ENCODE measurements at regions not wholly inside any gene's neighbourhood (a gene's known extent, or its start where the extent isn't known, plus 50 kb on each side); places are given as distances from the start of the nearest gene placed in this dataset.
"Not testable (repeated sequence)": the region's sequence is repeated elsewhere in the genome, so short reads cannot be mapped to it uniquely, and the experiment has no call there.

DNA sequence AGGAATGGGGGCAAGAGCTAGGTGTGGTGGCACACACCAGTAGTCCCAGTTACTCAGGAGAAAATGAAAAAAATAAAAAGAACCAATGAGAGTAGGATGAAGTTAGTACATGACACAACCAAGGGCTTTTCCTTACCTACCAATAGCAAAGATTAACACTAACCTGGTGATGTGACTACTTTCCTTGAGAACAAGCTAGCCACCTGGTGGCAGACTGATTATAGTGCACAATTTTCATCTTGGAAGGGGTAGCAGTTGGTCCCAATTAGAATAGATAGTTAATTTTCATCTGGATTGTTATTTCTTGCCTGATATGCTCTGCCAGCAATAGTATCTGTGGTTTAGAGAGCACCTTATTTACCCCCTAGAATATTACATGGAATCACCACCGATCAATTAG lies 1216.8 kb upstream of the PABPC4L start:
- no peak overlapping the region for H3K27ac ChIP-seq
- no peaks in the 10 kb centered on the region for H3K36me3 ChIP-seq
- TF ChIP-seq, protein P1, sequence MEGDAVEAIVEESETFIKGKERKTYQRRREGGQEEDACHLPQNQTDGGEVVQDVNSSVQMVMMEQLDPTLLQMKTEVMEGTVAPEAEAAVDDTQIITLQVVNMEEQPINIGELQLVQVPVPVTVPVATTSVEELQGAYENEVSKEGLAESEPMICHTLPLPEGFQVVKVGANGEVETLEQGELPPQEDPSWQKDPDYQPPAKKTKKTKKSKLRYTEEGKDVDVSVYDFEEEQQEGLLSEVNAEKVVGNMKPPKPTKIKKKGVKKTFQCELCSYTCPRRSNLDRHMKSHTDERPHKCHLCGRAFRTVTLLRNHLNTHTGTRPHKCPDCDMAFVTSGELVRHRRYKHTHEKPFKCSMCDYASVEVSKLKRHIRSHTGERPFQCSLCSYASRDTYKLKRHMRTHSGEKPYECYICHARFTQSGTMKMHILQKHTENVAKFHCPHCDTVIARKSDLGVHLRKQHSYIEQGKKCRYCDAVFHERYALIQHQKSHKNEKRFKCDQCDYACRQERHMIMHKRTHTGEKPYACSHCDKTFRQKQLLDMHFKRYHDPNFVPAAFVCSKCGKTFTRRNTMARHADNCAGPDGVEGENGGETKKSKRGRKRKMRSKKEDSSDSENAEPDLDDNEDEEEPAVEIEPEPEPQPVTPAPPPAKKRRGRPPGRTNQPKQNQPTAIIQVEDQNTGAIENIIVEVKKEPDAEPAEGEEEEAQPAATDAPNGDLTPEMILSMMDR (IDR thresholded peaks at IDR 0.05) = no peak
- no peaks in the 10 kb centered on the region for H3K4me1 ChIP-seq (ENCODE audit: control insufficient read depth in 1 of 2, low read depth in 2 of 2)
- no peak for ATAC-seq (ENCODE audit: insufficient number of reproducible peaks, low FRiP score, low read depth)
- no peak for DNase-seq (ENCODE audit: low spot score)
- no peak overlapping the region for H3K4me3 ChIP-seq
- no peaks in the 10 kb centered on the region for H3K27me3 ChIP-seq (replicated peaks; ENCODE audit: insufficient read depth)
- H3K9me3 ChIP-seq = no peaks in the 10 kb centered on the region

DNA sequence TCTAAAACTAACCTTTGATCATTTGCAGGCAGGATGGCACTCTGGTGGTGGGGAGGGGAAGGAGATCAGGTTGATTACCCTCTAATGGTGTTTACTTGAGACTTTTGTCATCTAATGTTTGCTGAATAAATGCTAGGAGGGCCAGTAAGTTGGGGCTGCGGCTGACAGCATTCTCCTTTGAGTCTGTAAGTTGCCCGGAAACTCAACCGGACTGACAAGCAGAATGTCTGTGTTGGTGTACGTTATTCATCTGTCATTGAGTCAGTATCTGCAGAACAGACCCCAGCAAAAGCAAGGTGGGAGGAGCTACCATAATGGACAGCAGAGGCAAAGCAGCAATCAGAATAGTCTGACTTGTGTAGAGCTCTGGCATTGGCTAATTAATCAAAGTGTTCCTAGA lies 1210.6 kb upstream of the PABPC4L start:
- Histone ChIP-seq H3K4me1 (ENCODE audit: control insufficient read depth in 1 of 2, low read depth in 2 of 2) (no peaks in the 10 kb centered on the region), H3K9me3 (no peaks in the 10 kb centered on the region), H3K27me3 (replicated peaks; ENCODE audit: insufficient read depth) (no peaks in the 10 kb centered on the region), H3K4me3 (no peak overlapping the region), H3K27ac (no peak overlapping the region), H3K36me3 (no peaks in the 10 kb centered on the region)
- no peak for ATAC-seq (ENCODE audit: insufficient number of reproducible peaks, low FRiP score, low read depth)
- TF ChIP-seq, protein P1 (IDR thresholded peaks at IDR 0.05) = no peak
- DNase-seq (ENCODE audit: low spot score) = no peak

DNA sequence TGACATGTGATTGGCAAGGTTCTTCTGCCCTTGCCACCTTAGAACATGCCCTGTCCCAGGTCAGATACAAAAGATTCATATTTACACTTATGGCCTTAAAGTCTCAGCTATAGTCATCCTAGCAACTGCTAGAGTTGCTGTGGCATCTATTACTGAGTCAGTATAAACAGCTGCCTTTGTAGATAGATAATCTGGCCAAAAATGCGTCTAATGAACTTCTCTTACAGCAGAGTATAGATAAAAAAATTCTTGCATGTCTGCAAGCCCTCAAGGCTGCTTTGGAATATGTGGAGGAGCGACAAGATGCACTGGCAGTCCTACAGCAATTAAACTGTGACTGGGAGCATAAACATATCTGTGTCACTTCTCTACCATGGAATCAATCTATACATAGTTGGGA lies 1209.7 kb upstream of the PABPC4L start:
- H3K27ac ChIP-seq = no peak overlapping the region
- H3K4me3 ChIP-seq = no peak overlapping the region
- no peaks in the 10 kb centered on the region for H3K4me1 ChIP-seq (ENCODE audit: control insufficient read depth in 1 of 2, low read depth in 2 of 2)
- TF ChIP-seq, protein P1 (IDR thresholded peaks at IDR 0.05) = no peak
- no peaks in the 10 kb centered on the region for H3K36me3 ChIP-seq
- H3K27me3 ChIP-seq (replicated peaks; ENCODE audit: insufficient read depth) = no peaks in the 10 kb centered on the region
- DNase-seq (ENCODE audit: low spot score) = no peak
- no peak for ATAC-seq (ENCODE audit: insufficient number of reproducible peaks, low FRiP score, low read depth)
- H3K9me3 ChIP-seq = no peaks in the 10 kb centered on the region

DNA sequence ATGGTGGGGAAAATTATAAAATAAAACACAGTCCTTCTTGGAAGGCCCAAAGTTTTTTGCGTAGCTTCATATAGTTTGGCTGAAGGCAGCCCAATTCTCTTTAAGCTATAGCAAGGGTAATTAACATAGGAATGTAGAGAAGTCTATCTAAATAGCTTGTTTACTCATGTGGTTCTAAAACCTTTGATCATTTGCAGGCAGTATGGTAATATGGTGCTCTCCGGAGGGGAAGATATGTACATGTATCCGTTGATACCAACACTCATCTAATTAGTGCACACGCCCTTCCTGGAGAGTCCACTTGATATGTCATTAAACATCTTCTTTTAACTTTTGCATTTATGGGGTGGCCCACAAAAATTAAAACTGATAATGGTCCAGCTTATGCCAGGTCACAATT lies 1207.7 kb upstream of the PABPC4L start:
- H3K27me3 ChIP-seq (replicated peaks; ENCODE audit: insufficient read depth); ATAC-seq (ENCODE audit: insufficient number of reproducible peaks, low FRiP score, low read depth); H3K36me3 ChIP-seq; H3K4me1 ChIP-seq (ENCODE audit: control insufficient read depth in 1 of 2, low read depth in 2 of 2); H3K9me3 ChIP-seq; H3K4me3 ChIP-seq; H3K27ac ChIP-seq; DNase-seq (ENCODE audit: low spot score): not testable (repeated sequence)

DNA sequence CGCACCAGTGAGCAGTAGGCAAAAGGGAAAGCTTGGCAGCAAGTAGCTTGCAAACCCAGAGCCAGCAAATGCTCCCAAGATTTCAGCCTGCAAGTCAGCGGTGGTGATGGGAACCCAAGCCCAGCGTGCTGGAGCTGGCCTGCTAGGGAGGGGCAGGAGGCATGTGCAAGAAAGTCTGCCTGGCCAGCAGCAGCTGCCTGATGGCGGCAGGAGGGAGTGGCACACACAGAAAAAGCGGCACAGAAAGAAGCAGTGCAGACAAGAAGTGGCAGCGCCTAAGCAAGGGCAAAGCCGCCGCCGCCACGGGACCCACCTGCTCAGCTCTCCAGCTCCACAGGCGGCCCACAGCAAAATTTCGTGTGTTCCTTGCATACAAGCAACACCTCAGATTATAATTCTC lies 1206.5 kb upstream of the PABPC4L start:
- ATAC-seq (ENCODE audit: insufficient number of reproducible peaks, low FRiP score, low read depth) (no peak), DNase-seq (ENCODE audit: low spot score) (no peak)
- H3K4me3 ChIP-seq = no peak overlapping the region
- no peaks in the 10 kb centered on the region for H3K4me1 ChIP-seq (ENCODE audit: control insufficient read depth in 1 of 2, low read depth in 2 of 2)
- no peak overlapping the region for H3K27ac ChIP-seq
- no peaks in the 10 kb centered on the region for H3K9me3 ChIP-seq
- TF ChIP-seq, protein P1 (IDR thresholded peaks at IDR 0.05) = no peak
- H3K27me3 ChIP-seq (replicated peaks; ENCODE audit: insufficient read depth) = no peaks in the 10 kb centered on the region
- no peaks in the 10 kb centered on the region for H3K36me3 ChIP-seq

DNA sequence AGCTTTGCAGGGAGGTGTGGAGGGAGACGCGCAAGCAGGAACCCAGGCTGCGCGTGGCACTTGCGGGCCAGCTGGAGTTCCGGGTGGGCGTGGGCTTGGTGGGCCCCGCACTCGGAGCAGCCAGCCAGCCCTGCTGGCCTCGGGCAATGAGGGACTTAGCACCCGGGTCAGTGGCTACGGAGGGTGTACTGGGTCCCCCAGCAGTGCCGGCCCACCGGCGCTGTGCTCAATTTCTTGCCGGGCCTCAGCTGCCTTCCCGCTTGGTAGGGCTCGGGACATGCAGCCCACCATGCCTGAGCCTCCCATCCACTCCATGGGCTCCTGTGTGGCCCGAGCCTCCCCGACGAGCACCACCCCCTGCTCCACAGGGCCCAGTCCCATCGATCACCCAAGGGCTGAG lies 1205.0 kb upstream of the PABPC4L start:
- H3K27me3 ChIP-seq (replicated peaks; ENCODE audit: insufficient read depth); H3K4me3 ChIP-seq; H3K4me1 ChIP-seq (ENCODE audit: control insufficient read depth in 1 of 2, low read depth in 2 of 2); H3K9me3 ChIP-seq; DNase-seq (ENCODE audit: low spot score); ATAC-seq (ENCODE audit: insufficient number of reproducible peaks, low FRiP score, low read depth); H3K27ac ChIP-seq; H3K36me3 ChIP-seq: not testable (repeated sequence)
